Psoas muscle (tissue), 7 donors: ENCODE measurements at regions not wholly inside any gene's neighbourhood (a gene's known extent, or its start where the extent isn't known, plus 50 kb on each side); places are given as distances from the start of the nearest gene placed in this dataset.
"Not testable (repeated sequence)": the region's sequence is repeated elsewhere in the genome, so short reads cannot be mapped to it uniquely, and the experiment has no call there.

Experiments used
- ATAC-seq, 4 donors: fragments of 200-7000 bp; cut with Tn5 transposase; one replicate each; pipeline ENCODE4 v1.9.1; 2020; ENCODE audit warnings: moderate library complexity in 3 of 4, mild to moderate bottlenecking in 2 of 4
- DNase-seq, 2 donors: peaks; one replicate each; pipeline ENCODE4 v3.0.0-alpha.2; 2020
- H3K27ac ChIP-seq: fragments of 200-600 bp; one replicate; pipeline ENCODE4 v1.8.0; 2022
- H3K27me3 ChIP-seq, 3 donors: fragments of 200-600 bp in 1 of 3; one replicate each; pipeline versions ENCODE4 v1.6.1 to v1.8.0; 2013 to 2022; ENCODE audit warnings: low read length in 2 of 3, mild to moderate bottlenecking in 2 of 3, moderate library complexity in 1 of 3; ENCODE audit not compliant: insufficient read depth in 3 of 3
- H3K36me3 ChIP-seq, 2 donors: fragments of 200-600 bp in 1 of 2; one replicate each; pipeline versions ENCODE4 v1.6.1 to v1.8.0; 2013 to 2022; ENCODE audit warnings: low read depth in 1 of 2, mild to moderate bottlenecking in 1 of 2, moderate library complexity in 1 of 2; ENCODE audit not compliant: insufficient read depth in 1 of 2
- H3K4me1 ChIP-seq: fragments of 200-600 bp; one replicate; pipeline ENCODE4 v1.8.0; 2022
- H3K4me3 ChIP-seq: fragments of 200-600 bp; one replicate; pipeline ENCODE4 v1.8.0; 2022; ENCODE audit warnings: mild to moderate bottlenecking
- H3K9me3 ChIP-seq: fragments of 200-600 bp; one replicate; pipeline ENCODE4 v1.8.0; 2022
- CTCF ChIP-seq: fragments of 200-600 bp; IDR thresholded peaks from one replicate; pipeline ENCODE4 v1.8.0; 2022; ENCODE audit warnings: antibody characterized with exemption
- WGBS, 3 donors: extraction: QIAGEN DNeasy Blood & Tissue Kit; methylation state at CpG; one replicate each; pipeline versions ENCODE4 v1.1.6 to v1.1.7; 2013; 5-methylcytosine and 5-hydroxymethylcytosine counted together
- intact Hi-C, 2 donors: fragments of 100-400 bp; cut with DNase I; formaldehyde crosslinking; loops; one replicate each; pipeline versions ENCODE4 v1.11.0 to v1.14.2; 2022
- donor health status: healthy with polysubstance abuse.
- donor health status: DM: no; HTN: no; CAD: no; lungs with moderate emphysema.
- donor health status: Bipolar disorder and iron deficiency.
- donor health status: healthy.
- donor health status: DM: yes; HTN: yes; CAD: no.
- donor health status: DM: no; HTN: no; CAD: no.
- donor health status: DM: yes; HTN: yes; CAD: no.

DNA sequence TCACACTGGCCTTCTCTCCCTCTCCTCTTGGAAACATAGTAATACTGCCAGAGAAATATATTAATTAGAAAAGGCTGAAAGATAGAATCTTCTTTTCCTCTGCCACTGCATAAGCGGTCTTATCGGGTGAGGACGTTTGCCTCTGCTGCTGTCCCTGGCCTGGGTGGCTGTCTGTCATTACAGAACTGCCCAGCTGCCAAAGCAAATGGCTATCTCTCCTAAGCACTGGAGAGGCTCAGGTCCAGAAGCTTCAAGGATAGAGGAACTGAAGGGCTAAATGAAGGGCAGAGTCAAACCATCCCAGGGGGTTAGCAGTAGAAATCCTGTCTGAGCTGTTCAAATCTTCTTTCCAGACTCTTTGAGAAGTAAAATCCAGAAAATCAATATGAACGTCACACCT is 198.6 kb upstream of the CAND1 start:
- WGBS, 3 donors: 80 to 83% (median 83%) methylated on average over 4 of the region's 4 CpGs
- ATAC-seq (no peak), DNase-seq (no peak)
- TF ChIP-seq CTCF: no peak
- intact Hi-C loops: no loop called here
- Histone ChIP-seq H3K36me3 (no peaks in the 10 kb centered on the region), H3K27ac (no peak overlapping the region), H3K9me3 (no peaks in the 10 kb centered on the region), H3K4me3 (no peak overlapping the region), H3K27me3 (peaks cover 0 to 2% (median 0%) of the 10 kb centered on the region in 3 donors), H3K4me1 (no peaks in the 10 kb centered on the region)

DNA sequence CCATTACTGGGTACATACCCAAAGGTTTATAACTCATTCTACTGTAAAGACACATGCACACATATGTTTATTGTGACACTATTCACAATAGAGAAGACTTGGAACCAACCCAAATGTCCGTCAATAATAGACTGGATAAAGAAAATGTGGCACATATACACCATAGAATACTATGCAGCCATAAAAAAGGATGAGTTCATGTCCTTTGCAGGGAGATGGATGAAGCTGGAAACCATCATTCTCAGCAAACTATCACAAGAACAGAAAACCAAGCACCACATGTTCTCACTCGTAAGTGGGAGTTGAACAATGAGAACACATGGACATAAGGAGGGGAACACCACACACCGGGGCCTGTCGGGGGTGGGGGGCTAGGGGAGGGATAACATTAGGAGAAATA is 196.9 kb upstream of the CAND1 start:
- H3K27ac ChIP-seq, H3K4me1 ChIP-seq, intact Hi-C loops, ATAC-seq, DNase-seq, H3K4me3 ChIP-seq, H3K36me3 ChIP-seq, H3K9me3 ChIP-seq, H3K27me3 ChIP-seq: not testable (repeated sequence)
- 76 to 92% (median 90%) methylated on average over 4 of the region's 4 CpGs for WGBS, 3 donors

DNA sequence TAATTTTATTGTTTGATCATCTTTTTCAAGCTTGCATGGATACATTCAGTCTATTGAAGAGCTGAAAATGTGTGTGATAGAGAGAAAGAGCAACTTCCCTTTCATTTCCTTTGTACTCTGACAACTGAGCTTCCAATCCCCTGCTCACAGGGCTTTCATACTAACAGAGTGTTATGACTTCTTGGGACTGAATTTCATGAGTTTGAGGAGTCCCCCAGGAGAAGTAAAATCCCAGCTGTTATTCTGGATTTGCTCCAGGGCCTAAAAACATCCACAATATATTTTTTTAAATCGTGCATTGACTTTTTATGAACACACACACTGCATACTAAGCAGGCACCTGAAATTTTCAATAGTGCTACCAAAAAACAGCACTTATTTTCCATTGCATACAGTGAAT is 195.8 kb upstream of the CAND1 start:
- Histone ChIP-seq H3K27ac (no peak overlapping the region), H3K36me3 (no peaks in the 10 kb centered on the region), H3K27me3 (peaks cover 0 to 8% (median 0%) of the 10 kb centered on the region in 3 donors), H3K9me3 (no peaks in the 10 kb centered on the region), H3K4me1 (no peaks in the 10 kb centered on the region), H3K4me3 (no peak overlapping the region)
- WGBS, 3 donors: 10 to 14% (median 13%) methylated on average over 1 of the region's 1 CpG
- intact Hi-C loops: no loop called here
- DNase-seq: no peak
- TF ChIP-seq CTCF: no peak
- ATAC-seq: no peak

DNA sequence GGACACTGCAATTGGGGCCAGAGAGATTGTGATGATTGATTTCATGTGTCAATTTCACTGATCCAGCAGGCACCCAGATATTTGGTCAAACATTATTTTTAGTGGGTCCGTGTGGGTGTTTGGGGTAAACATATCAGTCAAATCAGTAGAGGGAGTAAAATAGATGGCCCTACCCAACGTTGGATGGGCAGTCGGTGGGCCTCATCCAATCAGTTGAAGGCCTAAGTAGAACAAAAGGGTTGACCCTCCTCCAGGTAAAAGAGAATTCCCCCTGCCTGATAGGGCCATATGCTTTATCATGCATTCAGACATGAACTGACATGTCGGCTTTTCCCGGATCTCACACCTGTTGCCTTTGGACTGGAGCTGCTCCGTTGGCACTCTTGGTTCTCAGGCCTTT is 195.1 kb upstream of the CAND1 start:
- H3K4me3 ChIP-seq: no peak overlapping the region
- TF ChIP-seq CTCF: no peak
- intact Hi-C loops: no loop called here
- no peaks in the 10 kb centered on the region for H3K9me3 ChIP-seq
- H3K36me3 ChIP-seq: no peaks in the 10 kb centered on the region
- ATAC-seq: no peak
- H3K27ac ChIP-seq: no peak overlapping the region
- peaks cover 0 to 8% (median 2%) of the 10 kb centered on the region in 3 donors for H3K27me3 ChIP-seq
- WGBS, 3 donors: 74 to 81% (median 78%) methylated on average over 6 of the region's 6 CpGs
- no peak for DNase-seq
- H3K4me1 ChIP-seq: no peaks in the 10 kb centered on the region

- no peak overlapping the region for H3K27ac ChIP-seq
- TF ChIP-seq CTCF: no peak
- DNase-seq (no peak), ATAC-seq (no peak)
- H3K4me3 ChIP-seq: no peak overlapping the region
- intact Hi-C loops: no loop called here
- H3K27me3 ChIP-seq: peaks cover 0 to 8% (median 2%) of the 10 kb centered on the region in 3 donors
- 84 to 89% (median 89%) methylated on average over 1 of the region's 1 CpG for WGBS, 3 donors
- no peaks in the 10 kb centered on the region for H3K36me3 ChIP-seq
- no peaks in the 10 kb centered on the region for H3K9me3 ChIP-seq
- no peaks in the 10 kb centered on the region for H3K4me1 ChIP-seq
Observed at GRCh38 chr12:67077617-67078016, 191.5 kb upstream of the CAND1 start.
